IPS DF 19.7 (cell line): ENCODE measurements at regions not wholly inside any gene's neighbourhood (a gene's known extent, or its start where the extent isn't known, plus 50 kb on each side); places are given as distances from the start of the nearest gene placed in this dataset.

Experiments
- DNase-seq: peaks from one replicate; pipeline ENCODE4 v3.0.0-alpha.2; 2013; ENCODE audit warnings: low read depth, low spot score

- no peak for DNase-seq
Measured at GRCh38 chr19:33898062-33898677, 101.5 kb downstream of the KCTD15 start.

GRCh38 chr19:33900817-33901216 is 104.1 kb downstream of the KCTD15 start:
- DNase-seq: no peak

- no peak for DNase-seq
Measured at GRCh38 chr19:33902395-33902794, 105.7 kb downstream of the KCTD15 start.

- DNase-seq: no peak
Measured at GRCh38 chr19:33902802-33903488, 106.3 kb downstream of the KCTD15 start.

GRCh38 chr19:33903489-33903850 is 106.8 kb downstream of the KCTD15 start:
- no peak for DNase-seq

GRCh38 chr19:33904681-33905080 is 108.0 kb downstream of the KCTD15 start:
- no peak for DNase-seq

GRCh38 chr19:33905473-33905936 is 108.8 kb downstream of the KCTD15 start:
- DNase-seq: no peak

- DNase-seq: no peak
Measured at GRCh38 chr19:33905937-33906577, 109.4 kb downstream of the KCTD15 start.

- DNase-seq: no peak
Measured at GRCh38 chr19:33906578-33907335, 110.1 kb downstream of the KCTD15 start.

- DNase-seq: no peak
Measured at GRCh38 chr19:33910922-33911321, 114.3 kb downstream of the KCTD15 start.

- DNase-seq: no peak
Measured at GRCh38 chr19:33914599-33914998, 117.9 kb downstream of the KCTD15 start.

GRCh38 chr19:33916792-33917191 is 120.1 kb downstream of the KCTD15 start:
- no peak for DNase-seq

GRCh38 chr19:33919291-33919690 is 122.6 kb downstream of the KCTD15 start:
- DNase-seq: no peak

- DNase-seq: no peak
Measured at GRCh38 chr19:33921165-33921564, 124.5 kb downstream of the KCTD15 start.

GRCh38 chr19:33926306-33926705 is 129.6 kb downstream of the KCTD15 start:
- DNase-seq: no peak

GRCh38 chr19:33927789-33928457 is 131.3 kb downstream of the KCTD15 start:
- DNase-seq: no peak

- DNase-seq: no peak
Measured at GRCh38 chr19:33928458-33928950, 131.8 kb downstream of the KCTD15 start.

- DNase-seq: no peak
Measured at GRCh38 chr19:33933931-33934330, 137.3 kb downstream of the KCTD15 start.

- DNase-seq: no peak
Measured at GRCh38 chr19:33938821-33939220, 142.2 kb downstream of the KCTD15 start.

- no peak for DNase-seq
Measured at GRCh38 chr19:33941133-33941532, 144.5 kb downstream of the KCTD15 start.

- DNase-seq: no peak
Measured at GRCh38 chr19:33946535-33947264, 150.0 kb downstream of the KCTD15 start.
